C4-2B (cell line): ENCODE measurements at regions not wholly inside any gene's neighbourhood (a gene's known extent, or its start where the extent isn't known, plus 50 kb on each side); places are given as distances from the start of the nearest gene placed in this dataset.

ENCODE experiments used
- CTCF ChIP-seq: fragments of 450-650 bp; conservative IDR thresholded peaks from 2 replicates; pipeline ENCODE4 v1.5.1; 2017; ENCODE audit warnings: mild to moderate bottlenecking
- ZFX ChIP-seq: fragments of 450-650 bp; IDR thresholded peaks from 2 replicates; pipeline ENCODE4 v1.6.1; 2017

DNA sequence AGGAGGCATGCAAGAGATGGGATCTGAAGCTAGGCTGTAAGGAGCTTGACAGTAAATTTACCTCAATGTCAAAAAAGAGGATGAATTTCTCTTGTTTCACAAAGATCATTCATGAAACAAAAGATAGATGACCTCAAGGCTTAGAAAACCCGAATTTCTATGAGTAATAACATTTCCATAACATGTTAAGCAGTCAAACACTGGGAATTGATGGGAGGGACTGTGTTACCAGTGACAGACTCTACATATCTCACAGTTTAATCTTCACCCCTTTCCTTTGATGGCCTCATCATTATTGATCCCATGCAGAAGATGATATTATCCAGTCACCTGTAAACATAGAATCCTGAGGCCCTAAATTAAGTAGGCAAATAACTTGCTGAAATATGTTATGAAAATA lies 53.5 kb upstream of the VGLL3 start:
- no peak for TF ChIP-seq CTCF
- no peak for TF ChIP-seq ZFX
